Fibroblast of lung (primary cell): ENCODE measurements at regions not wholly inside any gene's neighbourhood (a gene's known extent, or its start where the extent isn't known, plus 50 kb on each side); places are given as distances from the start of the nearest gene placed in this dataset.

Source experiments
- DNase-seq, 2 donors: peaks; one replicate each; pipeline versions ENCODE4 v3.0.0 to v3.0.0-alpha.2; 2010; ENCODE audit warnings: low read depth in 2 of 2
- H2AFZ ChIP-seq: 2 replicates; pipeline ENCODE4 v1.5.1; 2012; ENCODE audit warnings: low read length, control low read depth, inconsistent platforms
- H3K27ac ChIP-seq: 2 replicates; pipeline ENCODE4 v1.5.1; 2011; ENCODE audit warnings: low read length, control low read depth; ENCODE audit not compliant: insufficient read depth
- H3K27me3 ChIP-seq: 2 replicates; pipeline ENCODE4 v1.5.1; 2011; ENCODE audit warnings: mild to moderate bottlenecking, low read length; ENCODE audit not compliant: control insufficient read depth, insufficient read depth
- H3K36me3 ChIP-seq: 2 replicates; pipeline ENCODE4 v1.5.1; 2011; ENCODE audit warnings: low read length; ENCODE audit not compliant: control insufficient read depth, insufficient read depth
- H3K4me1 ChIP-seq: 2 replicates; pipeline ENCODE4 v1.5.1; 2011; ENCODE audit warnings: low read length; ENCODE audit not compliant: control insufficient read depth, insufficient read depth; ENCODE audit errors: extremely low read depth
- H3K4me2 ChIP-seq: 2 replicates; pipeline ENCODE4 v1.5.1; 2011; ENCODE audit warnings: low read length, control low read depth; ENCODE audit not compliant: insufficient read depth; ENCODE audit errors: extremely low read depth
- H3K4me3 ChIP-seq, 4 experiments: fragments of 200-600 bp in 1 of 4; sonication (generic) in 1 of 4; replicated peaks in 1 of 4; 2 replicates each; pipeline ENCODE4 v1.5.1; 2011 to 2016; ENCODE audit warnings: low read length in 4 of 4, low read depth in 3 of 4, mild to moderate bottlenecking in 3 of 4, control low read depth in 2 of 4, inconsistent platforms in 1 of 4, mixed read lengths in 1 of 4; ENCODE audit not compliant: insufficient read depth in 1 of 4; ENCODE audit errors: control extremely low read depth in 1 of 4
- H3K79me2 ChIP-seq: 2 replicates; pipeline ENCODE4 v1.5.1; 2012; ENCODE audit warnings: mild to moderate bottlenecking, low read length, inconsistent platforms; ENCODE audit not compliant: control insufficient read depth, insufficient read depth
- H3K9ac ChIP-seq: 2 replicates; pipeline ENCODE4 v1.5.1; 2011; ENCODE audit warnings: mild to moderate bottlenecking, low read length, control low read depth; ENCODE audit not compliant: insufficient read depth
- H3K9me3 ChIP-seq: 2 replicates; pipeline ENCODE4 v1.5.1; 2012; ENCODE audit warnings: low read depth, low read length; ENCODE audit not compliant: control insufficient read depth, insufficient read depth
- H4K20me1 ChIP-seq: 2 replicates; pipeline ENCODE4 v1.5.1; 2011; ENCODE audit warnings: low read length; ENCODE audit not compliant: control insufficient read depth, insufficient read depth; ENCODE audit errors: extremely low read depth
- EZH2 ChIP-seq: IDR thresholded peaks from 2 replicates; pipeline ENCODE4 v1.5.1; 2012; ENCODE audit warnings: low read length, control low read depth, mild to moderate bottlenecking; ENCODE audit errors: missing control alignments
- TF ChIP-seq, protein P1 (sequence below), 2 donors: IDR thresholded peaks in 1 of 2; conservative IDR thresholded peaks in 1 of 2; 1 replicate in 1 of 2; 2 replicates in 1 of 2; pipeline ENCODE4 v1.5.1; 2011 to 2012; ENCODE audit warnings: low read length in 2 of 2, control low read depth in 1 of 2, inconsistent platforms in 1 of 2, low read depth in 1 of 2, mild to moderate bottlenecking in 1 of 2

GRCh38 chr4:100286636-100287035, 96.4 kb upstream of the DDIT4L start:
- DNase-seq, result no peak
- no peak overlapping the region for H2AFZ ChIP-seq
- no peaks in the 10 kb centered on the region for H4K20me1 ChIP-seq
- H3K27me3 ChIP-seq, result no peaks in the 10 kb centered on the region
- no peaks in the 10 kb centered on the region for H3K9me3 ChIP-seq
- no peak overlapping the region for H3K4me2 ChIP-seq
- H3K27ac ChIP-seq, result no peak overlapping the region
- no peak overlapping the region for H3K9ac ChIP-seq
- peaks cover 12% of the 10 kb centered on the region for H3K4me1 ChIP-seq
- no peak for TF ChIP-seq EZH2
- TF ChIP-seq, protein P1, sequence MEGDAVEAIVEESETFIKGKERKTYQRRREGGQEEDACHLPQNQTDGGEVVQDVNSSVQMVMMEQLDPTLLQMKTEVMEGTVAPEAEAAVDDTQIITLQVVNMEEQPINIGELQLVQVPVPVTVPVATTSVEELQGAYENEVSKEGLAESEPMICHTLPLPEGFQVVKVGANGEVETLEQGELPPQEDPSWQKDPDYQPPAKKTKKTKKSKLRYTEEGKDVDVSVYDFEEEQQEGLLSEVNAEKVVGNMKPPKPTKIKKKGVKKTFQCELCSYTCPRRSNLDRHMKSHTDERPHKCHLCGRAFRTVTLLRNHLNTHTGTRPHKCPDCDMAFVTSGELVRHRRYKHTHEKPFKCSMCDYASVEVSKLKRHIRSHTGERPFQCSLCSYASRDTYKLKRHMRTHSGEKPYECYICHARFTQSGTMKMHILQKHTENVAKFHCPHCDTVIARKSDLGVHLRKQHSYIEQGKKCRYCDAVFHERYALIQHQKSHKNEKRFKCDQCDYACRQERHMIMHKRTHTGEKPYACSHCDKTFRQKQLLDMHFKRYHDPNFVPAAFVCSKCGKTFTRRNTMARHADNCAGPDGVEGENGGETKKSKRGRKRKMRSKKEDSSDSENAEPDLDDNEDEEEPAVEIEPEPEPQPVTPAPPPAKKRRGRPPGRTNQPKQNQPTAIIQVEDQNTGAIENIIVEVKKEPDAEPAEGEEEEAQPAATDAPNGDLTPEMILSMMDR (conservative IDR thresholded peaks at IDR 0.05 in 1 of 2, IDR thresholded peaks at IDR 0.05 in 1 of 2; ENCODE audit: low read depth in 1 of 2, low read length in 2 of 2), result no peak
- no peaks in the 10 kb centered on the region for H3K36me3 ChIP-seq
- H3K79me2 ChIP-seq, result no peaks in the 10 kb centered on the region
- no peak overlapping the region for H3K4me3 ChIP-seq

DNA sequence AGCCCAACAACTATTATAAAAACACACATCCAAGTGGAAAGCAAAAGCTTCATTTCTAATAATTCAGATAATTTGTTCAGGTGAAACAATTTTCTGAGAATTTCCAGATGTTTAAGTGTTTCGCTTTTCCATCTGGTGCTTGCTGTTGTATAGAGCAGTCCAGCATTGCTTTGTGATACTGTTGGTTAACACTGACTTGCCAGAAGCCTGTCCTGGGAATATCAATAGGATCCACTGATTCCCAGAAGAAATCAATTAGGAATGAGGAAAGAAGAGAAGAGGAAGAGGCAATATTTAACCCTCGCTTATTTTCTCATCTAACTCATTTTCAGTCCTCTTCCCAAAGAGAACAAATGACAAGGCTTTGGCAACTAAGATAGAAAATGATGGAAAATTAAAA, 94.9 kb upstream of the DDIT4L start:
- peaks cover 6% of the 10 kb centered on the region for H3K4me1 ChIP-seq
- no peak for TF ChIP-seq EZH2
- TF ChIP-seq, protein P1 (conservative IDR thresholded peaks at IDR 0.05 in 1 of 2, IDR thresholded peaks at IDR 0.05 in 1 of 2; ENCODE audit: low read depth in 1 of 2, low read length in 2 of 2), result no peak
- no peaks in the 10 kb centered on the region for H3K36me3 ChIP-seq
- no peaks in the 10 kb centered on the region for H3K27me3 ChIP-seq
- H3K9me3 ChIP-seq, result no peaks in the 10 kb centered on the region
- no peak overlapping the region for H2AFZ ChIP-seq
- no peak overlapping the region for H3K4me2 ChIP-seq
- H3K9ac ChIP-seq, result no peak overlapping the region
- no peak overlapping the region for H3K27ac ChIP-seq
- no peak for DNase-seq
- no peaks in the 10 kb centered on the region for H4K20me1 ChIP-seq
- no peaks in the 10 kb centered on the region for H3K79me2 ChIP-seq
- no peak overlapping the region for H3K4me3 ChIP-seq

GRCh38 chr4:100284129-100284880, 94.0 kb upstream of the DDIT4L start:
- Histone ChIP-seq H4K20me1 (no peaks in the 10 kb centered on the region), H3K27me3 (no peaks in the 10 kb centered on the region), H3K9me3 (no peaks in the 10 kb centered on the region), H3K4me1 (peaks cover 5% of the 10 kb centered on the region), H3K9ac (no peak overlapping the region), H3K36me3 (no peaks in the 10 kb centered on the region), H3K4me3 (no peak overlapping the region), H3K4me2 (no peak overlapping the region), H3K79me2 (no peaks in the 10 kb centered on the region), H2AFZ (no peak overlapping the region), H3K27ac (no peak overlapping the region)
- TF ChIP-seq, protein P1 (conservative IDR thresholded peaks at IDR 0.05 in 1 of 2, IDR thresholded peaks at IDR 0.05 in 1 of 2; ENCODE audit: low read depth in 1 of 2, low read length in 2 of 2), result no peak
- no peak for TF ChIP-seq EZH2
- DNase-seq, result no peak
